GM12873 (cell line): ENCODE measurements at regions not wholly inside any gene's neighbourhood (a gene's known extent, or its start where the extent isn't known, plus 50 kb on each side); places are given as distances from the start of the nearest gene placed in this dataset.

Experiments
- CTCF ChIP-seq: IDR thresholded peaks from 2 replicates; pipeline ENCODE4 v1.5.1; 2012; ENCODE audit warnings: low read depth, mild to moderate bottlenecking, moderate library complexity, low read length, control low read depth; ENCODE audit not compliant: insufficient read depth; ENCODE audit errors: missing control alignments

- no peak for TF ChIP-seq CTCF
Observed at GRCh38 chr6:106035655-106036054, 50.5 kb upstream of the PRDM1 start.

- TF ChIP-seq CTCF = no peak
Observed at GRCh38 chr6:106033806-106034205, 52.3 kb upstream of the PRDM1 start.

- no peak for TF ChIP-seq CTCF
Observed at GRCh38 chr6:106027758-106028157, 58.4 kb upstream of the PRDM1 start.

- TF ChIP-seq CTCF = no peak
Observed at GRCh38 chr6:106026748-106027715, 59.1 kb upstream of the PRDM1 start.

- no peak for TF ChIP-seq CTCF
Observed at GRCh38 chr6:106025655-106026054, 60.5 kb upstream of the PRDM1 start.

- TF ChIP-seq CTCF = no peak
Observed at GRCh38 chr6:106022801-106023200, 63.3 kb upstream of the PRDM1 start.

- no peak for TF ChIP-seq CTCF
Observed at GRCh38 chr6:106017454-106017853, 68.7 kb upstream of the PRDM1 start.
